PC-9 (cell line): ENCODE measurements at regions not wholly inside any gene's neighbourhood (a gene's known extent, or its start where the extent isn't known, plus 50 kb on each side); places are given as distances from the start of the nearest gene placed in this dataset.

Experiments used
- EZH2 ChIP-seq: fragments of 200-600 bp; sonication (generic); IDR thresholded peaks from 2 replicates; pipeline ENCODE4 v1.8.0; 2017; ENCODE audit warnings: antibody characterized with exemption, low read depth
- TF ChIP-seq, protein P1 (sequence below): fragments of 200-600 bp; sonication (generic); conservative IDR thresholded peaks from 2 replicates; pipeline ENCODE4 v1.6.1; 2017; ENCODE audit warnings: mixed run types, antibody characterized with exemption, mild to moderate bottlenecking, moderate library complexity

- TF ChIP-seq, protein P1, sequence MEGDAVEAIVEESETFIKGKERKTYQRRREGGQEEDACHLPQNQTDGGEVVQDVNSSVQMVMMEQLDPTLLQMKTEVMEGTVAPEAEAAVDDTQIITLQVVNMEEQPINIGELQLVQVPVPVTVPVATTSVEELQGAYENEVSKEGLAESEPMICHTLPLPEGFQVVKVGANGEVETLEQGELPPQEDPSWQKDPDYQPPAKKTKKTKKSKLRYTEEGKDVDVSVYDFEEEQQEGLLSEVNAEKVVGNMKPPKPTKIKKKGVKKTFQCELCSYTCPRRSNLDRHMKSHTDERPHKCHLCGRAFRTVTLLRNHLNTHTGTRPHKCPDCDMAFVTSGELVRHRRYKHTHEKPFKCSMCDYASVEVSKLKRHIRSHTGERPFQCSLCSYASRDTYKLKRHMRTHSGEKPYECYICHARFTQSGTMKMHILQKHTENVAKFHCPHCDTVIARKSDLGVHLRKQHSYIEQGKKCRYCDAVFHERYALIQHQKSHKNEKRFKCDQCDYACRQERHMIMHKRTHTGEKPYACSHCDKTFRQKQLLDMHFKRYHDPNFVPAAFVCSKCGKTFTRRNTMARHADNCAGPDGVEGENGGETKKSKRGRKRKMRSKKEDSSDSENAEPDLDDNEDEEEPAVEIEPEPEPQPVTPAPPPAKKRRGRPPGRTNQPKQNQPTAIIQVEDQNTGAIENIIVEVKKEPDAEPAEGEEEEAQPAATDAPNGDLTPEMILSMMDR, result no peak
- no peak for TF ChIP-seq EZH2
Measured at GRCh38 chr14:82055515-82056115, 522.0 kb upstream of the SEL1L start.
